ENCODE measurements at regions not wholly inside any gene's neighbourhood (a gene's known extent, or its start where the extent isn't known, plus 50 kb on each side); places are given as distances from the start of the nearest gene placed in this dataset.

GRCh38 chr10:78348411-78349164, 314.9 kb downstream of the RPS24 start:
- DNase-seq, result no peak

DNA sequence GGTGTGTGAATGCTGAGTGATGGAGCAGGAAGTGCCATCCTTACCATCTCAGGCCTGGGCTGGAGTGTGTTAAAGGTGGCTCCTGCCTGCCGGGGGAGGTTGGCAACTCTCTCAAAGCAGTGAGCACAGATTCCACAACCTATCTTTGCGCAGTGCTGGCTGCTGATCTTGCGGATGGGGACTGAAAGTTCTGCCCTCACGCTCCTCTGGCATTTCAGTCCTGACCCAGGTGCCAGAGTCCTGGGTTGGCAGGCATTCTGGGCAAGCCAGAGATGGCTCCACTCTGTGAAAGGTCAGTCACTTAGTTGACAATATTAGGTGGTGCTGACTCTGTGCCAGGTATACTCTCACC, 315.5 kb downstream of the RPS24 start:
- no peak for DNase-seq

GRCh38 chr10:78349911-78350663, 316.4 kb downstream of the RPS24 start:
- DNase-seq, result no peak

DNA sequence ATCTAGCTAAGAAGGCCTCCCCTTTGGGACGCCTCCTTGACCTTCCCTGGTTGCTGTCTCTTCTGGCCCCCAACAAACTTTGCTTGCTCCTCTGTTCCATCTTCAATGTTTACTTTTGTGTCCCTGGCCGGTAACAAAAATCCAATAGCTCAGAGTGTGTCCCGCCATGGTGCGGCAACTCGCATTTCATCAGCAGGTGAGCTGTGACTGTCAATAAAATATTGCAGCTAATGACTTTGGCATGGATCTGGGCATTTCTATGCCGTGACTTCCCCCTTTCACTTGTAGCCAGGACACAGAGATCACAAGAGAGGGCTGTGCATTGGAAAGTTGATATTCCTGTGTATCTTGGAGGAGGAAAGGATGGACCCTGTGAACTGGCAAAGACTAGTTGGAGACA, 317.6 kb downstream of the RPS24 start:
- DNase-seq, result no peak

DNA sequence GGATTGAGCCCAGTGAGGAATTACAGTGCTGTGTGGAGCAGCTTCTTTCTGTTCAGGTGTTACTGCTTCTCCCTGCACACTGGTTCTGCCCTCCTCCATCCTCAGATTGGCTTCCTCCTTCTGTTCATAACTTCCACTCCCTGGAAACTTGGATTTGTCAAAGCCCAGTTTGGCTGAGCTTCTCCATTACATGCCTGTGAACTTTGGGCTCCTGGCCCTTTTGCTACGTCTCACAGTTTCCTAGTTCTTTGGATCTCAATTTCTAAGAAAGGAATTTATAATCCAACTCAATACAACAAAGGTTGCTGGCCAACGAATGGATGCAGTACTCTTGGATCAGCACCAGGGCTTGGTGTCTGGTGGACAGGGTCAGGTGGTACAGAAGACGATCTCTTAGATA, 318.1 kb downstream of the RPS24 start:
- no peak for DNase-seq

DNA sequence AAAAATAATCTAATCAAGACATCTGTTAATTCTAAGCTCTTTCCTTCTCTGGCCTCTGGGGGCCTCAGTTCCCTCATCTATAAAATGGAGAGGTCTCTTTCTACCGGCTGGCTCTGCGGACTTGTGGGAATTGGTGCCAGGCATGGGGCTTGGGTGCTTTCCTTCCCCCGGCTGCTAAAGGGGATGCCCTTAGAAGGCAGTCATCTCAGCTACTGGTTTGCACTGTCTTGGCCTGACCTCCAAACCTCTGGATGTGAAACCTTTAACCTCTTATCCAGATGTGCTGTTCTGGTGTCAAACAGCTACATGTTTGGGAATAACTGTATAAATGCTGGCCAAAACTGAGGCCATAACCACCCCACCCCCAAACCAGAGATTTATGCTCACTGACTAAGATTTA, 320.0 kb downstream of the RPS24 start:
- DNase-seq, result no peak

- DNase-seq, result no peak
These were observed 320.4 kb downstream of the RPS24 start for GRCh38 chr10:78354101-78354500.

- no peak for DNase-seq
These were observed 322.7 kb downstream of the RPS24 start for GRCh38 chr10:78356291-78356900.

DNA sequence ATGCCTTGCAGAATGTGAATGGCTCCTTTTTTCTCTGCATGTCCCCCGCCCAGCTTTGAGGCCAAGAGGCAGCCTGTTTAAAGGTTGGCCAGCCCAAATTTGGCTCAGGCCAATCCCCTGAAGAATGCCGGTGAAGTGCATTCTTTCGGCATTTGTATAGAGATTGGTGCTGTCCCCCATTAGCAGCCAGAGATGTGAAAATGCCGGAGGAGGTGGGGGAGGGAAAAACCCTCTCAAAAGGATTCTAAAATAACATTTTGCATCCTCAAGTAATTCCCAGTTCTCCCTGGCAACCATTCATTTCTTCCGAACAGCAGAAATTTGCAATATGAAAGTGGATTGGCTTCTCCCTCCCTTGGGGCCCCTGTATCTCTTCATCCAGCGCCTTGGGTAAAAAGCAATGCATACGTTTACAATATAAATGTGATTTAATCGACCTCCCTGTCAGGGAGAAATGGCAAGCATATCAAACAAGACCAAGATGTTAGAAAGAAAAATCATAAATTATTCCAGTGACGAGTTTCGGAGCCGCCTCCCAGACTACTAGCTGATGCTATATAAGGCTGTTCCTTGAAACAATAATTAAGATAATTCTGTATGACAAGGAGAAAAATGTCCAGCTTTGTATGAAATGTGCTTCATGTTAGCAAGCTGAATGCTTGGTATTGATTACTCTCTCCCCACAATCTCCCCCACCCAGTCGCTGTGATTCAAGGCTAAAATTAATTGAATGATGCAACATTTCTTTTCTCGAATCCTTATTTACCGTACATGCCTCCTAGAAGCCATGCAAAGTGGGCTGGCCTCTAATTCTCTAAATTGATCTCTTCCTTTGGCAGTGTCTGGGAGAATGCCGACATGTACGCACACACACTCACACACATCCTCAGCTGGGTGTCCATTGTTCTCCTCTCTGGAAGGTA, 323.7 kb downstream of the RPS24 start:
- DNase-seq, result no peak

DNA sequence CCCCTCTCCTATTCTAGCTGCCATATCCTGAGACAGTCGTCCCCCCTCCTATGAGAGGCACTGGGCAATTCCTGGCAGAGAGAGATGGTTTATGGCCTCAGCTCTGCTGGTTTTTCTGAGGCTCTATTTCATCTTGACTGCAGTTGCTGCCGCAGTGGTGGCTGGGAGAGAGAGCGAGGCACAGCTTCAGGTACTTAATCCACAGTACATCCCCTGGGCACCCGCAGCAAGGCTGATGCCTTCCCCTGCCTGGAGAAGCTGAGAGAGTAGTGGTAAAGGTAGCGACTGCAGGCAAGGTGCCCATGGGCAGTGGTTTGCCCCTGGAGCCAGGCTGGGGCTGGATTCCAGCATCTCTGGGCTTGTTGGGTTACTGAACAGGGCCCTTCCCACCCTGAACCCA, 324.7 kb downstream of the RPS24 start:
- DNase-seq, result no peak

GRCh38 chr10:78358982-78359381, 325.3 kb downstream of the RPS24 start:
- no peak for DNase-seq

- no peak for DNase-seq
These were observed 326.0 kb downstream of the RPS24 start for GRCh38 chr10:78359640-78360091.

DNA sequence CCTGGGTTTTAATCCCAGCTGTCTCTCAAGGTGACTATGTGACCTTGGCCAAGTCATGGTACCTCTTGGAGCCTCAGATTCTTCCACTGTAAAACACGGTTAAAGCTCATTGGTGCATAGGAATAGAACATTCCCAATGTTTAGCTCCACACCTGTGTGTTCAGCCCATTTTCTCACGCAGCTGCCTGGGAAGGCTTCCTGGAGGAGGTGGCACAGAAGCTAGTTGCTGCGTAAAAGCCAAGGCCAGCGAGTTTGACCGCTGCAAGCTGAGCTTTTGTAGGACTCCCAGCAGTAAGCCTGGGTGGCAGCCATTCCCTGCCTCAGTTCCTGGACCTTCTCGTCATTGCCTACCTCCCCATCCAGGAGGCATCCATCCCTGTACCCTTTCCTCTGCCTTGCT, 326.6 kb downstream of the RPS24 start:
- DNase-seq, result no peak

DNA sequence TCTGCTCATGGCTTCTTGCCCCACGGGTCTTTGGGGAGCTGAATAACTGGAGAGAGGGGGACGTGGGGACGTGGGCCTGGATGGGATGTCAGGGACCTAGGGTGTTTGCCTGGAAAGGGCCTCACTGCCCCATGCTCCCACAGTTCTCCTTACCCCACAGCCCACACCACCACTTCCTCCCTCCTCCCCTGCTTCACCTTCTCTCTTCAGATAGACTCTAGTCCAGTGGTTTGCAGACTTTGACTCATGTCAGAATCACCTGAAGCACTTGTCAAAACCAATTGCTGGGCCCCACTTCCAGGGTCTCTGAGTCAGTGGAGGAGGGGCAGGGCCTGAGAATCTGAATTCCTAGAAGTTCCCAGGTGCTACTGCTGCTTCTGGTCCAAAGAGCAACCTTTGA, 327.4 kb downstream of the RPS24 start:
- no peak for DNase-seq

DNA sequence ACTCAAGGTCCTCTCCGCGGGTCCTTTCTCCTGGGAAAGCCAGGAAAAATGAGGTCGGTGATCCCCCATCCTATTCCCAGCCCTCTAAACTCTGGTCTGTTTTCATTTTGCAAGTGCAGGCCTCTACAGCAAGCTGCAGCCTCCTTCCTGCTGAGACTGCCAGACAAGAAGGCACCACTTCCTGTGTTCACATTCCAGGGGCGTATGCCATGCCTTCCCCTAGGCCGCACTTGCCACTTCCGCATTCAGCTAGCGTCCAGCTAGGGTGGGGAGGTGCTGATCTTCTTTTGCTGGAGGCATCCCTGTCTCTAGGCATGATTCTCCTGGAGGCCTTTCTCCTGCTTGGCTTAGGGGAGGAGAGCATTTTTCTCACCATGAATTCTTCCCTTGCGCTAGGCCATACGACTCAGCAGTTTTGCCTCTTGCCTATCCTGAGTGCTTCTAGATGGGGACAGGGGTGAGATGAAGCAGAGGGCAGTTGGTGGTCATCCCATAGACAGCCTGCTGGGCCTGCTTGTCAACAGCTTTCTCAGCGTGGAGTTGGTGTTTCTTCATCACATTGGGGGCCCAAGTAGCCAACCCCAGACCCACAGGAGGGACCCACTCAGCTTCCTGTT, 328.9 kb downstream of the RPS24 start:
- no peak for DNase-seq

- no peak for DNase-seq
These were observed 329.5 kb downstream of the RPS24 start for GRCh38 chr10:78363190-78363589.

- no peak for DNase-seq
These were observed 332.0 kb downstream of the RPS24 start for GRCh38 chr10:78365694-78366093.

GRCh38 chr10:78366663-78367411, 333.2 kb downstream of the RPS24 start:
- no peak for DNase-seq

DNA sequence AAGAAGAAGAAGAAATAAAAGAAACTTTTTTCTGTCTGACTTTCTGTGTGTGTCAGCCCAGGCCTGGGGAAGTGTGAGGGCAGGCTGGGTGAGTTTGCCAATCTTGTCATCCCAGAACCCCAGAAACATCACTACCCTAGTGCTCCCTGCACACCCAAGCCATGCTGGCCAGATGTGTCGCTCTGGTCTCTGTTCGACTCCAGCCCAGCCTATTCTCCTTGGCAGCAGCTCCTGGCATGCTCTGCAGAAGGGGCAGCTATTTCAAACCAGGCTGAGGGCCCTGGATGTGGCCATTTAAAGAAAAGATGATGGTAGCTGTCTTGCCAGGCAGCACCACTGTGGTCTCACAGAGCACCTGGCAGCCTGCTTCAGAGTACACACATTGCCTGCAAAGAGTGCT, 334.1 kb downstream of the RPS24 start:
- no peak for DNase-seq

- DNase-seq, result no peak
These were observed 337.5 kb downstream of the RPS24 start for GRCh38 chr10:78371136-78371535.

- no peak for DNase-seq
These were observed 339.1 kb downstream of the RPS24 start for GRCh38 chr10:78372806-78373205.
